A673 (cell line): ENCODE measurements at regions not wholly inside any gene's neighbourhood (a gene's known extent, or its start where the extent isn't known, plus 50 kb on each side); places are given as distances from the start of the nearest gene placed in this dataset.

Experiments
- BruUV-seq: library from RNA; stranded (reverse); fragments of 400-500 nt; replicated peaks from 2 replicates; lab custom pipeline; 2021; lab: Mats Ljungman, UMichigan
- CTCF ChIA-PET: fragments of 300-600 bp; sonication (Branson Sonifier 250); formaldehyde crosslinking; loops from one replicate; lab custom pipeline; 2022; ENCODE audit warnings: antibody characterized with exemption; lab: Charles Lee
- POLR2A ChIA-PET: fragments of 300-600 bp; sonication (Branson Sonifier 250); formaldehyde crosslinking; loops from one replicate; lab custom pipeline; 2022; ENCODE audit warnings: antibody characterized with exemption; ENCODE audit not compliant: low non-redundant PET; lab: Charles Lee
- DNase-seq: peaks from one replicate; pipeline ENCODE4 v3.0.0-alpha.2; 2015; ENCODE audit warnings: low spot score
- H3K27ac ChIP-seq: fragments of 200-600 bp; sonication (generic); 2 replicates; pipeline ENCODE4 v1.5.1; 2016; ENCODE audit warnings: mixed run types, low read depth, mild to moderate bottlenecking, mixed read lengths, antibody characterized with exemption, low read length; ENCODE audit not compliant: poor library complexity, severe bottlenecking
- H3K27me3 ChIP-seq: fragments of 200-600 bp; sonication (generic); replicated peaks from 2 replicates; pipeline ENCODE4 v1.6.1; 2017; ENCODE audit warnings: mixed run types, low read depth, mild to moderate bottlenecking, mixed read lengths, antibody characterized with exemption, low read length; ENCODE audit not compliant: insufficient read depth, poor library complexity
- H3K36me3 ChIP-seq: fragments of 200-600 bp; sonication (generic); 2 replicates; pipeline ENCODE4 v1.6.1; 2016; ENCODE audit warnings: mixed run types, mild to moderate bottlenecking, mixed read lengths, antibody characterized with exemption, low read length; ENCODE audit not compliant: insufficient read depth, poor library complexity, severe bottlenecking
- H3K4me1 ChIP-seq: fragments of 200-600 bp; sonication (generic); 2 replicates; pipeline ENCODE4 v1.6.1; 2017; ENCODE audit warnings: mixed run types, mild to moderate bottlenecking, mixed read lengths, antibody characterized with exemption, low read length; ENCODE audit not compliant: insufficient read depth, poor library complexity, severe bottlenecking
- H3K4me3 ChIP-seq: fragments of 200-600 bp; sonication (generic); 2 replicates; pipeline ENCODE4 v1.5.1; 2016; ENCODE audit warnings: low read depth, mixed run types, mild to moderate bottlenecking, mixed read lengths, low read length; ENCODE audit not compliant: poor library complexity, severe bottlenecking
- H3K9me3 ChIP-seq: fragments of 200-600 bp; sonication (generic); 2 replicates; pipeline ENCODE4 v1.6.1; 2016; ENCODE audit warnings: mixed run types, low read depth, mild to moderate bottlenecking, mixed read lengths, antibody characterized with exemption, low read length; ENCODE audit not compliant: poor library complexity, severe bottlenecking
- EZH2 ChIP-seq: fragments of 200-600 bp; sonication (generic); IDR thresholded peaks from 2 replicates; pipeline ENCODE4 v1.6.1; 2017; ENCODE audit warnings: borderline replicate concordance, low read depth, mild to moderate bottlenecking, mixed read lengths, antibody characterized with exemption, low read length; ENCODE audit not compliant: poor library complexity, severe bottlenecking
- intact Hi-C: fragments of 100-400 bp; cut with micrococcal nuclease; formaldehyde crosslinking; loops from one replicate; pipeline ENCODE4 v1.10.0; 2022; ENCODE audit not compliant: unreplicated experiment
- TF ChIP-seq, protein P1 (sequence below): fragments of 300-800, 200-600 bp; sonication (generic); conservative IDR thresholded peaks from 2 replicates; pipeline ENCODE4 v1.5.1; 2017; ENCODE audit warnings: low read depth, mild to moderate bottlenecking, antibody characterized with exemption, low read length, moderate library complexity, mixed read lengths

- no TSS peak for BruUV-seq
- no peak for DNase-seq
- H3K4me3 ChIP-seq: no peak overlapping the region
- H3K27ac ChIP-seq: no peak overlapping the region
- ChIA-PET POLR2A (no interaction called here), CTCF (no interaction called here)
- TF ChIP-seq, protein P1, sequence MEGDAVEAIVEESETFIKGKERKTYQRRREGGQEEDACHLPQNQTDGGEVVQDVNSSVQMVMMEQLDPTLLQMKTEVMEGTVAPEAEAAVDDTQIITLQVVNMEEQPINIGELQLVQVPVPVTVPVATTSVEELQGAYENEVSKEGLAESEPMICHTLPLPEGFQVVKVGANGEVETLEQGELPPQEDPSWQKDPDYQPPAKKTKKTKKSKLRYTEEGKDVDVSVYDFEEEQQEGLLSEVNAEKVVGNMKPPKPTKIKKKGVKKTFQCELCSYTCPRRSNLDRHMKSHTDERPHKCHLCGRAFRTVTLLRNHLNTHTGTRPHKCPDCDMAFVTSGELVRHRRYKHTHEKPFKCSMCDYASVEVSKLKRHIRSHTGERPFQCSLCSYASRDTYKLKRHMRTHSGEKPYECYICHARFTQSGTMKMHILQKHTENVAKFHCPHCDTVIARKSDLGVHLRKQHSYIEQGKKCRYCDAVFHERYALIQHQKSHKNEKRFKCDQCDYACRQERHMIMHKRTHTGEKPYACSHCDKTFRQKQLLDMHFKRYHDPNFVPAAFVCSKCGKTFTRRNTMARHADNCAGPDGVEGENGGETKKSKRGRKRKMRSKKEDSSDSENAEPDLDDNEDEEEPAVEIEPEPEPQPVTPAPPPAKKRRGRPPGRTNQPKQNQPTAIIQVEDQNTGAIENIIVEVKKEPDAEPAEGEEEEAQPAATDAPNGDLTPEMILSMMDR: no peak
- no peak for TF ChIP-seq EZH2
- H3K4me1 ChIP-seq: peaks cover 23% of the 10 kb centered on the region
- H3K9me3 ChIP-seq: no peaks in the 10 kb centered on the region
- H3K27me3 ChIP-seq: no peaks in the 10 kb centered on the region
- H3K36me3 ChIP-seq: no peaks in the 10 kb centered on the region
- intact Hi-C loops: no loop called here
Observed at GRCh38 chr3:107025961-107026360, 351.3 kb upstream of the CCDC54 start.

GRCh38 chr3:107028086-107028485, 349.2 kb upstream of the CCDC54 start:
- H3K4me3 ChIP-seq: no peak overlapping the region
- H3K9me3 ChIP-seq: no peaks in the 10 kb centered on the region
- TF ChIP-seq, protein P1: no peak
- no peak for TF ChIP-seq EZH2
- peaks cover 23% of the 10 kb centered on the region for H3K4me1 ChIP-seq
- no peak for DNase-seq
- no peaks in the 10 kb centered on the region for H3K36me3 ChIP-seq
- H3K27me3 ChIP-seq: no peaks in the 10 kb centered on the region
- no peak overlapping the region for H3K27ac ChIP-seq
- intact Hi-C loops: no loop called here
- no TSS peak for BruUV-seq
- ChIA-PET POLR2A (no interaction called here), CTCF (no interaction called here)

GRCh38 chr3:107028626-107029025, 348.6 kb upstream of the CCDC54 start:
- BruUV-seq: no TSS peak
- intact Hi-C loops: no loop called here
- DNase-seq: no peak
- Histone ChIP-seq H3K36me3 (no peaks in the 10 kb centered on the region), H3K27me3 (no peaks in the 10 kb centered on the region), H3K4me1 (peaks cover 23% of the 10 kb centered on the region), H3K4me3 (no peak overlapping the region), H3K9me3 (no peaks in the 10 kb centered on the region), H3K27ac (no peak overlapping the region)
- POLR2A ChIA-PET: no interaction called here
- TF ChIP-seq, protein P1: no peak
- no peak for TF ChIP-seq EZH2
- CTCF ChIA-PET: no interaction called here
